HG02623 (cell line): ENCODE measurements at regions not wholly inside any gene's neighbourhood (a gene's known extent, or its start where the extent isn't known, plus 50 kb on each side); places are given as distances from the start of the nearest gene placed in this dataset.

Experiments
- ATAC-seq: cut with Tn5 transposase; IDR thresholded peaks from one replicate; pipeline ENCODE4 v1.9.1; 2021; ENCODE audit warnings: moderate library complexity; ENCODE audit not compliant: unreplicated experiment

DNA sequence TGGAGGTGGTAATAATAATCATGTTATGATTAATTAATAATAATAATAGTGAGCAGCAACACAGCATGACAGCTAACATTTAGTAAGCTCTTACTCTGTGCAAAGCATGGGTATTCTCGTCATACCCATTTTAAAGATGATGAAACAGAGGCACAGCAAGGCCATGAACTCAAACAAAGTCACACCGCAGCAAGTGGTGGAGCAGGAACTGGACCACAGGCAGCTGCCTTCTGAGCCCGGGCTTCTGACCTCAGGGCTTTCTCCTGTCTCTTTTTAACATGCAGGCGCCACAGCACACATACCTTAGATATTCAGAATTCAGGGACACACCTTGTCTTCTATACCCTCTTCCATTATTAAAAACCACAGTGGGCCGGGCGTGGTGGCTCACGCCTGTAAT is 50.7 kb upstream of the SPATA12 start:
- ATAC-seq: no peak

DNA sequence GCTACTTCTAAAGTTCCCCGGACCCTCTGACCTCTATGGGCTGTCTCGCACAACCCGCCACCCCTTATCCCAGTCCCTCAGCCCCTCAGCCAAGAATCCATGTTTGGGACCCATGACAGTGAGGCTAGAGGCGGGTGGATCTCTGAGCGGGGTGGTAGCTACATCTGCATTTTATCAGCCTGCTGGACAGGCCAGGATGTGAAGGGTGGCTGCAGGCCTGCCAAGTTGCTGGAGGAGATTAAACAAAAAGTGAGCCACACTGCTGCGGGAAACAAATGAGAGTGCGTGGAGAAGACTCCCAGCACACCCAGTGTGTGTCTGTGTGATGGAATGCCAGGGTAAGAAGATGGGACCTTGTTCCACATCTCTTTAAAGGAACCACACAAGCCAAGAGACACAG is 51.1 kb upstream of the SPATA12 start:
- no peak for ATAC-seq

DNA sequence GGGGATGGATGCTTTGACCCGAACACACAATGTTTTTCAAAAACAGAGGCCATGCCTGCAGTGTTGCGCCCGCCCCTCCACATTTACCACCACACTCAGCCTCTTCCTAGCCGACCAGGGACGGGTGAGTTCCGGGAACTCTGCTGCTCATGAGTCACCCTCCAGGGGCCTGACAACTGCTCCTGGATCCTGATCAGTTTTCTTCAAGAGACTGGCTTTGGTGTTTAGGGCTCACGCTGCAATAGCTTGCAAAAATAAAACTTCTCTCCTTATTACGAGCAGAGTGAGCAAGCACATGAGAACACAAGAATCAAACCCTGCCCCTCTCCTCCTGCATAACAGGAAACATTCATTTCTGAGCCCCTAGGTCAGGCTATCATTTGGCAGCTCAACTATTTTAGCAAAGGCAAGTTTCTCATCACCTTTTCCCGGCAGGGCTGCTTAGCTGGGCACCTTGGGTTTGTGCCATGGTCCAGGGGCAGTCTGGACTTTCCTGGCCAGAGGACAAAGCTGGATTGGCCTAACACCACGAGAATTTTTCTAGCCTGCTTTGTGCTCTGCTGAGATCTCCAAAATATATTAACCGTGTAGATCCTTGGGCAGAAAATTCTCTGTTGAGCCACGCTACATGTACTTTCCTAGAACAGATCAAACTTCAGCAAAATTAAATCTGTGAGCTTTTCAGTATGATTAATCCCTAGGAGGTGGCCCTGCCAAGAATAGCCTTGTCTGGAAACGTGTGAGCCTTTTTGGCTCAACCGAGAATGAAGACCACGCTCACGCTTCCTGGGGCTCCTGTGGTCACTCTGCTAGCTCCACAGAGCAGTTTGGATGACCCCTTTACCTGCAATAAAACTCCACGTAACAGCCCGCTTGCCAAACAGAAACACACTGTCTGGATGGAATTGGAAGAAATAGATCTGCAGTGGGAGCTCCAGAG is 52.7 kb upstream of the SPATA12 start:
- no peak for ATAC-seq

DNA sequence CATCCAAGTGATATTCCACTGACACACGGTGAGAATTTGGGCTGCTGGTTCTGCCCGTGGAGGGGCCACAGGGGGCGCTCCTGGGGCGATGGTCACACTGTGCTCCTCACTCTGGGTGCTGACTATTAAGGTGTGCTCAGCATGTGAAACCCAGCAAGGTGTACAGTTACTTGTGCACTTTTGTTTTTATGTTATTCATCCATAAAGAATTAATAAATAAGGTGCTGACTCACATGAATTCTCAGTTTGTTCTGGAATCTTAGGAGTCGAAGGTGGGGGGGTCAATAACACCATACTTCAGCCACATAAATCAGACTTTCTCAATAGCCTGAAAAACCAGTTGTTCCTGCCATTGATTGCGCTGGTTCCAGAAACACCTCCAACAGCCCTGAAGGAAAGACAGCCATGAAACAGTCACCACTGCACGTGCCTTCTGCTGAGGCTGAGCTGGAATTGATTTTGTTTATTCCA is 53.5 kb upstream of the SPATA12 start:
- ATAC-seq: no peak

DNA sequence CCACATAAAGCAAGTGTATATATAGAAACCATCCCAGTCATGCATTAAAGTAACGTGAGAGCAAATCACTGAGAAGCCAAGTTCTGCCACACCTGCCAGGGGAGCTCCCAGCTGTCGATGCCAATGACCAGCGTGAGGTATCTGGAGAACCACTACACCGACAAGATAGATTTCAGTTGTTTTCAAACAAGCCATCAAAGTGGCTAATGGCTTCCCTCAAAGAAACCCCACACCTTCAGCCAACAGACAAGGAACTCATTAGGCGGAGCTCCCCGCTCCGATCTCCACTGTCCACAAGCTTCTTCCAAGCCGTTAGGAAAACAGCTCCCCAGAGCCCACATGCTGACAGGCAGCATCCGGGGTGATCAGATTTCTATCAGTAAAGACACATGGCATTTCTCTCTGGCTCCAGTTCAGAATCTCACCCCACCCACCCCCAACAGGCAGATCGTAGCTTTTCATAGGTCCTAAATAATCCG is 54.2 kb upstream of the SPATA12 start:
- ATAC-seq: no peak

DNA sequence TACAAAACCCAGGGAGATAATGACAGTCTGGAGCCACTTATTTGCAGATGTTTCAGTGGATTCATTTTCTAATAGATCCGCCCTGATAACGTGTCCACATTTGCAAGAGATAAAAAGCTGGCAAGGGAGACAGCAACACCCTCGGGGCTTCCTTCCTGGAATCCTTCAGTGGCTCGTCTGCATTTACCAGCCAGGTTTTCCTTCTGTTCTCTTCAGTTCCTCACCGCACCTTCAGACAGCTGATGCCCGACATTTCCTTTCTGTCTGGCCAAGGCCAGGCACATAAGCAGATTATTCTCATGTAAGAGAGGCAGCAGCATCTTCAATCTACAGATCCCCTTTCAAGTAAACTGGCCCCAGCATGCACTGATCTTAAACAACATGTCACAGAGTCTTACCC is 56.2 kb upstream of the SPATA12 start:
- ATAC-seq: no peak

DNA sequence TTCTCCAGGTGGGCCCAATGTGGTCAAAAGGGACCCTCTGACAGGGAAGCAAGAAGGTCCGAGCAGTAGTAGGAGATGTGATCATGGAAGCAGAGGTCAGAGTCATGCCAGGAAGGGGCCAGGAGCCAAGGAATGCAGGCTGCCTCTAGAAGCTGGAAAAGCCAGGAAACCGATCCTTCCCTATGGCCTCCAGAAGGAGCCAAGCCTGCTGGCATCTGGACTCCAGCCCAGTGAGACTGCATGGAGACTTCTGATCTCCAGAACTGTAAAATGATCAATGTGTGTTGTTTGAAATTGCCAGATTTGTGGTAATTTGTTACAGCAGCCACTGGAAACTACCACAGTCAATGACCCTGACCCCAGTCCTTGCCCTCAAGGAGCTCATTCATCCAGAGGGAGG is 56.8 kb upstream of the SPATA12 start:
- no peak for ATAC-seq

DNA sequence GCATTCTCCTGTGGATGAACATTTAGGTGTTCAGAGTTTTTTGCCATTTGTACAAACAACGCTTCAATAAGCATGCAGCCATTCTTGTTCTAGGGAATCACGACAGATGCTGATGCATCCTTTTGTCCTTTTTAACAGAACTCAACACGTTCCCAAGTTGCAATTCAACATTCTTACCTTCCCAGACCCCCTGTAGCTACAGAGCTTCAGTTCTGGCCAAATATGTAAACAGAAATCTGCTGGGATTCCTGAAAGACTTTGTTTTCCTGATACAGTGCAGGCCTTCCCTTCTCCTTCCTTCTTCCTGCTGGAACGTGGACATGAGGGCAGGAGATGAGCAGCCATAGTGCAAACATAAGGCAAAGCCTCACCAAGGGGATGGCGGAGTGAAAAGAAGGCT is 59.1 kb upstream of the SPATA12 start:
- no peak for ATAC-seq

DNA sequence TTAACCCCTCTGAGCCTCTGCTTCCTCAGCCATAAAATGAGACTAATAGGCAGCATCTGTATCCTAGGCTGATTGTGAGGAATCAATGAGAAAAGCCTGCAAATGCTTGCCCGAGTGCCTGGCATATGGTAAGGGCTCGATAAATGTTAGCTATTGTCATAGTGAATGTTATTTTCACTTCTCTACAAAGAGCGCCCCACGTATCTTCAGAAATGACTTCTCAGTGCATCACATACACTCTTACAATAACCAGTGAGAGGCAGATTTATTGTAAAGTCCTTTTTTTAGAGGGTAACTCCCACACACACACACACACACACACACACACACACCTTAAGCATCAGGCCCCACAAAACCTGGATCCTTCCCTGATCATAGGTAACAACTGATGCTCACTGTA is 60.5 kb upstream of the SPATA12 start:
- no peak for ATAC-seq

DNA sequence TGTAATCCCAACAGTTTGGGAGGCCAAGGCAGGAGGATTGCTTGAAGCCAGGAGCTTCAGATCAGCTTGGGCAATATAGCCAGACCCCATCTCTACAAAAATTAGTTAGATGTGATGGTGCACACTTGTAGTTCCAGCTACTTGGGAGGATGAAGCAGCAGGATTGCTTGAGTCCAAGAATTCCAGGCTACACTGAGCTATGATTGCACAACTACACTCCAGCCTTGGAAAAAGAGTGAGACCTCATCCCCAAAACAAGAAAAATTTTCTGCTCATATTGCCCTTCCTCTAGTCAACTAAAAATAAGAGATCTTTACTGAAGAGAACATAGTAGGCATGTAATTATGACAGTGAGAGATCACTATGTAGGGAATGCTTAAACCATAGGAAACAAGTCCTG is 60.9 kb upstream of the SPATA12 start:
- ATAC-seq: no peak

DNA sequence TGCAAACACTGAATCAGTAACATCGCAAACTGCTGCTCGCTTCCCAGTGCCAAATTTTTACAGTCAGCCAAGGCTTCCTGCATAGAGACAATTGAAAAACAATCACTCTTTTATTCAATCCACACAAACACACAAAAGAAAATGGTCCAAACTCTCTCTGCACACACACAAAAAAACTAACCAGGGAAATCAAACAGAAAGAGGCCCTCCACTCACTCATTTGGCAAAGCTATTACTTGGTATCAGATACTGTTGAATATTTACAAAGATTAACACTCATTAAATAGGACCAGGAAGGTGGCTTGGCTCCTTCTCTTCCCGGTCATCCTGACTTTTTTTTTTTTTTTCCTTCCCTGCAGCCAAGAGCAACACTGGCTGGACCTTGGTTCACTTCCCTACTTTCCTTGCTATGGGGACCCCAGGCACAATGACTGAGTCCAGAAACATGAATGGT is 62.4 kb upstream of the SPATA12 start:
- no peak for ATAC-seq

DNA sequence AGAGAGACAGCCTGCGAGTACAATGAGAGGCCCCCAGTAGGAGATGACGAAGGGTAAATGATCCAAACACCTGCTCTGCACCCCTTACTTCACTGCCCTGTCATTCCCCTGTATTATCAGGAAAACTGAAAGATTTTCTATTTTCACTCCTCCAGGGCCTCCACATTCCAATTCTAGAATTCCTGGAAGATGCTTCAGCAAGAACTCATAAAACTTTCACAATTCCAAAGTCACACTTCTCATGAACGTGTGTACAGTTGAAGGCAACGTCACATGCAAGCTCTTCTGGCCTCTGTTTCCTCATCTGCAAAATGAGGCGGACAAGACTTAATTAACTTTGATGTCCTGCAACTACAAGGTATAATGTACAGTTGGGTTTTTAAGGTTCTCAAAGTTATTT is 62.8 kb upstream of the SPATA12 start:
- ATAC-seq: no peak

DNA sequence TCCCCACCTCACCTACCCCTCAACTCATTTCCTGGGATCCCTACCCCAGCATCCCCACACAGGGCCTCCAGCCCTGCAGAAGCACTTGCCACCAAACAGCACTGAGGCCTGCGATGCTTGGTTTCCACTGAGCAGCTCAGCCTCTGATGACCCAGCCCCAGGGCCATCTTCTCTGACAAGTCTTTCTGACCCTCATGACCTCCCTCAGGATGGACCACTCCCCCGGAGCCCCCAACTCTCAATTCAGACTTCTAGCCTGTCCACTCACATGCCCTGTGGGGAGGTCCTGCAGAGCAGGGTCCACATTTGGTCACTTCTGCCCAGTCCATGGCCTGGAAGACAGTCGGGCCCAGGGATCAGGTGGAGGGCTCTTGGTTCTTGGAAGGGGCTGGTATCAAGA is 63.4 kb upstream of the SPATA12 start:
- ATAC-seq: no peak

DNA sequence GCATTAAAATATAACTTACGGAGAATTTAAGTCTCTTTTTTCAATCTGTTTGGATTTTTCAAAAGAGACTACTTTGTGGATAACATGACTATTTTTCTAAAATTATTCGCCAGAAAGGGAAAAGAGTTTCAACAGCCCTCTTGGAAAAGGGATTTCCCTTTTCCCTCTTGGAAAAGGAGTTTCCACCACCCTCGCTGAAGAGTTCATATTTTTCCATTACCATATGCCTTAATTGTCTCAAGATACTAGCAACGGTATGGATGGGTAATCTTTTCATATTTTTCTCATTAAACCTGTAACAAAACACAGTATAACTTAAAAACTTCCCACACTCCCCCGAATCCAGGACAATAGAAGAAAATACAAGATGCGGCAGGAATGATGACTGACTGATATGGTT is 66.1 kb upstream of the SPATA12 start:
- no peak for ATAC-seq

DNA sequence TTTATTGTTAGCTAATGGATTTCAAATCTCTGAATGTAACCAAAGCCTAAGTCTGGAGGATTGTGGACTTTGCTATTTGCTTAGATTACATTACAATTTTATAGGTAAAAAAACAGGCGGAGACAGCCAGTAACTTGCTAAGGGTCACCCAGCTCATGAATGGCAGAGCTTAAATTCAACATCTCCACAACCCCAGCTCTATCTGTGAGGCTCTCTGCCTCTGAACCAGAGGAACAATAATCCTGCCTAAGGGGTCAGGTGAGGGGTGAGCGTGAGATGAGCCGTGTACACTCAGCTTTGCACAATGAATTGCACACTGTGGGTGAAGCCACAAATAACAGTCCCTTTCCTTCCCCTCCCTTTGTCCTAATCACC is 69.8 kb upstream of the SPATA12 start:
- no peak for ATAC-seq

DNA sequence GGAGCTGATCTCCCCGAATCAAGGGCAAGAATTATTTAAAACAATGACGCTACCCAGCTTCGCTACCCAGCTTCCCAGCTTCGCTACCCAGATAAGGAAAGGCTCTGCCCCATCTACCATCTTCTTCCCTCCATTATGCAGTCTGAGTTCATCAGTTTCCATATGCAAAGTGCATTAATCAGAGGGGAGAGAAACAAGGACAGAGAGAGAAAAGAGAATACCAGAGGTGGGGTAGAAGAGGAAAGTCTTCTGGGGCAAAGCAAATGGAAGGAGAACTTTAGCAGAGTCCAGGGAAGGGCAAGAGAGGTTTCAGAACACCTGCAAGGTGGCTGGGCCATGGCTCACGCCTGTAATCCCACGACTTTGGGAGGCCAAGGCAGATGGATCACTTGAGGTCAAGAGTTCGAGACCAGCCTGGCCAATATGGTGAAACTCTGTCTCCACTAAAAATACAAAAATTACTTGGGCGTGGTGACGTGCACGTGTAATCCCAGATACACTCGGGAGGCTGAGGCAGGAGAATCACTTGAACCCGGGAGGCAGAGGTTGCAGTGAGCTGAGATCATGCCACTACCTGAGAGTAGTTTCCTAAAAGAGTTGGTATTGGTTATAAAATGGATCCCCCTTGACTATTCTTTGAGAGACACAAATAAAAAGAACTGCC is 70.4 kb upstream of the SPATA12 start:
- no peak for ATAC-seq

DNA sequence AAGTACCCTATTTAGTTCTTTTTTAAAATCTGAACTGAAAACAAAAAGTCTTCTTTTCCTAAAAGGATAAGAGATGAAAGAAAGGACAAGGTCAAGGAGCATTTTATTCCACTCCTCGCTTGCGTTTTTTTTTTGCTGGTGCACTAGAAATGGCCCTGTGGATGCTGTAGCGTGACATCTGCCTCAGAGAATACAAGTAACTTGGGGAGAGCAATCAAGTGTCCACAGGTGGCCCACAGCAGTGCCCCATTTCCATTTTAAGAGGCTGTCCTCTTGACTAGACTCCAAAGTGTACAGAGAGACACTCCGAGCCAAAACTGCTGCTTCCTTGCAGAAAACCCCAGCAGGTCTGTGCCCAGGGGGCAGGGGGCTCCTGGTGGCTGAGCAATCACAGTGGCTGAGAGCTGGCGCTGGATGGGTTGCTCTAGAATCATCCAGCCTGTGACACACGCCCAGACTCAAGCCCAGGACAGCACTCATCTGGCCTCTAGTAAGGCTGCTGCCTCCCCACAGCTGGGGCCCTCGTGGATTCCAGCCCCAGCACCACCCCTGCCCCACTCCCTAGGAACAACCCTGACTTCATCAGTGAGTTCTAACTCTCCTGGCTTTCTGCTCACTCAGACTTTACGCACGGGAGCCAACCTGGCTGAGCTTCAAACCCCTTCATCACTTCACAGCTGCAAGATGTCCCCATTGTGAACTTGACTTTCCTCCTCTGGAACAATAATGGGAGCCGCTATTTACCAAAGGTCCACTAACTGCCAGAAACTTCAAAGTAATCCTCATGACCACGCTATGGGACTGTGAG is 71.1 kb upstream of the SPATA12 start:
- ATAC-seq: no peak

DNA sequence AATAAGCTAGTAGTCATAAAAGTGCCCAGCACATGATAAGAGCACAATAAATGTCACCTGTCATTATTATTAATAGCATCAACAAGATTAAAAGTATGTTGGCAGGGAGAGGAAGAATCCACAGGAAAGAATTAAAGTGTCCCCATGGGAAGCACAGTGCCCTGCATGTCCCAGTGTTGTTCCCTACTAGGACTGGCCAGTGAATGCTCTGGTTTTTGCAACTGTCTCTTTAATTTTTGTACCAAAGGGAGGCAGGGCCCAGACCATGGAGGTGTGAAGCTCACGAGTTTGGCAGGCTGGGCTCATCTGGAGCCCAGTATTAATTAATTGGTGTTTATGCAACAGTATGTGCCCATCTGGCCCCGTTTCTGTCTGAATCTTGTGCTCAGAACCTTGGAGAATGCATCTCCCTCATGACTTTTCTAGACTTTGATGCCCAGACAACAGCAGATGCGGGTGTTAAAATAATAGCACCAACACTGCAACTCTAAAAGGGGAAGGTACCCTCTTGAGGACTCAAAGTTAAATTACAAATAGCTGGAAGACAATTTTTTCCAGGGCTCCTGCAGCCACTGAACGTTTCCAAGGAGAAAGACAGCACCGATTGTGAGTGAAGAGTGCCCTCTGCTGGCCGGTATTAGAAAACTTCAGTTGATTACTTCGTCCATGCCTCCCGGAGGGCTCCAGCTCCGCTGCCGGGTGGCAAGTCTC is 71.9 kb upstream of the SPATA12 start:
- ATAC-seq: no peak

DNA sequence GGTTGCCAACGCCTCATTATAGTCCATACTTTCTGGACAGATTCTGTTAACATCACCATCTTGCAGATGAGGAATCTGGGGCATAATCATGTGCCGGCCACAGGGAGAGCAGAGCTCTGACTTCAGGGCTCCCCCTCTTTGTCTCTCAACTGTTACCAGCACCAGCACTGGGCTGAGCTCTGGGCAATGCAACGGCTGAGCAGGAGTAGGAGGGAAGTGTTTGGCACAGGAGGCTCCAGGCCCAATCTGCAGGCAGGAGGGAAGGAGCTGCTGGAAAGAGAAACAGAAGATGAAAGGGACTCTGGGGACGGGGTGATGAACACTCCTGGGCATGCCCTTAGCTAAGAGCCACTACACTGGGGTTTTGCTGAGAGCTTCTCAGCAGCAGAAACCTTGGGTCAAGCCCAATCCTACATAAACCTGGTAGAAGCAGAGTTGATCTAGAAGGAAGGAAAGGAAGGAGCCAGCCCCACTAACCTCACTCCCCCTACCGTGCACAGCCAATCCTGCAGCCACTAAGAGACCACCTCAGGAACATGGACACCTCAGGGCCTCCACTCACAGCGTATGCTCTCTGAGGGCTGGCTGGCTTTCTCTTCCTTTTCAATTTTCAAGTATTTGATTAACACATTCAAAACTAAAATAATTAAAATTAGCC is 73.1 kb upstream of the SPATA12 start:
- ATAC-seq: no peak

DNA sequence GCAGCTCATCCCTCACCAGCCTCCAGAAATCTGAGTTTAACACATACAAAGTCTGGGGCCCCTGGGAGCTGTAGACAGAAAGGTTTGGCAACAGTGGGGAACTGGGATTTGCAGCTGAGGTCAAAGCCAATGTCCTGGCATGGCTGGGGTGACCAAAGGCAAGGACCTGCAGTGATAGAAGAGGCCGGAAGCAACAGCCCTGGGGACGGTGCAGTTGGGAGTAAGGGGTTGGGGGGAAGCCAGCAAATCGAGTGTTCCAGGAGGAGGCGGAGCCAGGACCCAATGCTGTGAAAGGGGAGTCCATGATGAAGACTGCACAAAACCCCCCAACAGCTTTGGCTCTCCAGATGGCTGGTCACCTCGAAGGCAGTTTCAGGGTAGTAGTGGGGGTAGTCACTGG is 74.1 kb upstream of the SPATA12 start:
- ATAC-seq: no peak
